Fibroblast of mammary gland (primary cell): ENCODE measurements at regions not wholly inside any gene's neighbourhood (a gene's known extent, or its start where the extent isn't known, plus 50 kb on each side); places are given as distances from the start of the nearest gene placed in this dataset.

Experiments used
- DNase-seq: peaks from one replicate; pipeline ENCODE4 v3.0.0-alpha.2; 2010; ENCODE audit warnings: low read depth
- H3K4me3 ChIP-seq: 2 replicates; pipeline ENCODE4 v1.5.1; 2011; ENCODE audit warnings: low read depth, mild to moderate bottlenecking, low read length, moderate library complexity; ENCODE audit not compliant: control insufficient read depth
- TF ChIP-seq, protein P1 (sequence below): conservative IDR thresholded peaks from 2 replicates; pipeline ENCODE4 v1.5.1; 2011; ENCODE audit warnings: low read depth, low read length, inconsistent platforms; ENCODE audit not compliant: control insufficient read depth, insufficient read depth

DNA sequence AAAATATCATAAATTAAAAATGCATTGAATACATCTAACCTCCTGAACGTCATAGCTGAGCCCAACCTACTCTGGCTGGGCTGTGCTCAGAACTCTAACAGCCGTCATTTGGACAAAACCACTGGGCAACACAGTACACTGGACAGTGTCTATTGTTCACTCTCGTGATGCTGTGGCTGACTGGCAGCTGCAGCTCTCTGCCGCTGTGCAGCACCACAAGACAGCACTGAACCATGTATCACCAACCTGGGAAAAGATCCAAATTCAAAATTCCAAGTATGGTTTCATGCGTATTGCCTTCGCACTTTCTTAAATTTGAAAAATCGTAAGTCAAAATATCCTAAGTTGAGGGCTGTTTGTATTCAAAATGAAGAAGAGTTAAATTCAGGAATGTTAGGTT lies 145.1 kb upstream of the CNTN4 start:
- TF ChIP-seq, protein P1, sequence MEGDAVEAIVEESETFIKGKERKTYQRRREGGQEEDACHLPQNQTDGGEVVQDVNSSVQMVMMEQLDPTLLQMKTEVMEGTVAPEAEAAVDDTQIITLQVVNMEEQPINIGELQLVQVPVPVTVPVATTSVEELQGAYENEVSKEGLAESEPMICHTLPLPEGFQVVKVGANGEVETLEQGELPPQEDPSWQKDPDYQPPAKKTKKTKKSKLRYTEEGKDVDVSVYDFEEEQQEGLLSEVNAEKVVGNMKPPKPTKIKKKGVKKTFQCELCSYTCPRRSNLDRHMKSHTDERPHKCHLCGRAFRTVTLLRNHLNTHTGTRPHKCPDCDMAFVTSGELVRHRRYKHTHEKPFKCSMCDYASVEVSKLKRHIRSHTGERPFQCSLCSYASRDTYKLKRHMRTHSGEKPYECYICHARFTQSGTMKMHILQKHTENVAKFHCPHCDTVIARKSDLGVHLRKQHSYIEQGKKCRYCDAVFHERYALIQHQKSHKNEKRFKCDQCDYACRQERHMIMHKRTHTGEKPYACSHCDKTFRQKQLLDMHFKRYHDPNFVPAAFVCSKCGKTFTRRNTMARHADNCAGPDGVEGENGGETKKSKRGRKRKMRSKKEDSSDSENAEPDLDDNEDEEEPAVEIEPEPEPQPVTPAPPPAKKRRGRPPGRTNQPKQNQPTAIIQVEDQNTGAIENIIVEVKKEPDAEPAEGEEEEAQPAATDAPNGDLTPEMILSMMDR = no peak
- H3K4me3 ChIP-seq = no peak overlapping the region
- DNase-seq = no peak

DNA sequence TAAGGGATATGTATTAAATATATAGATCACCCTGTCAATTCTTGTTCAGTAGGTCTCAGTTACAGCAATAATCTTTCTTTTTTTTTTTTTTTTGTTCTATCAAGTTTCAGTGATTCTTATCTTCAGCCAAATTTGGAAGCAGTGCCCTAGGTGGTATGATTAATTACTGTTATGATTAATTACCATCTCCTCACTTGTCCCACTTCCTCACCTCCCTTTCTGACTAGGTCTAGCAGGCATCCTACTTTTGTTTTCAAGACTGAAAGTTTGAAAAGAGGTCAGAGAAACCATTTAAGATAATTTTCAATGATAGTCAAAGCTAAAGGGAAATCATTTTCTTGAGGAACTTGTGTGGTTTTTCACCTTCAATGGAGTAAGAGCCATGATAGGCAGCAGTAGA lies 144.0 kb upstream of the CNTN4 start:
- no peak for DNase-seq
- no peak overlapping the region for H3K4me3 ChIP-seq
- TF ChIP-seq, protein P1 = no peak

DNA sequence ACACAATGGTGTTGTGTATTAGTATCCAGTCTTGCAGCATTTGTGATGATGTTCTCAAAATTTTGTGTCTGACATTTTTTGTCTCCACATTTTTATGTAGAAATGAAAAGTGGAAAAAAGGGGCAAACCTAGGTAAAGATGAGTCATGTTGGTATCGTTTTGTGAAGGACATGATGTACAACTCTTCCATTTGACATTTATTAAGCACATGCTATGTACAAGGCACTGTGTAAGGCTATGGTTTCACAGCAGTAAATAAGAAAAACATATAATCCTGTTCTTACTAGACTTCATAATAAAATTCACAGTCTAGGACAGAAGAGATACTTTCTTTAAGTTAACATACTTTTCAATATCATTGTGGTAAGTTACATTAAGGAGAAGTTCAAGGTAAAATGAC lies 143.5 kb upstream of the CNTN4 start:
- TF ChIP-seq, protein P1 = no peak
- no peak for DNase-seq
- H3K4me3 ChIP-seq = no peak overlapping the region

DNA sequence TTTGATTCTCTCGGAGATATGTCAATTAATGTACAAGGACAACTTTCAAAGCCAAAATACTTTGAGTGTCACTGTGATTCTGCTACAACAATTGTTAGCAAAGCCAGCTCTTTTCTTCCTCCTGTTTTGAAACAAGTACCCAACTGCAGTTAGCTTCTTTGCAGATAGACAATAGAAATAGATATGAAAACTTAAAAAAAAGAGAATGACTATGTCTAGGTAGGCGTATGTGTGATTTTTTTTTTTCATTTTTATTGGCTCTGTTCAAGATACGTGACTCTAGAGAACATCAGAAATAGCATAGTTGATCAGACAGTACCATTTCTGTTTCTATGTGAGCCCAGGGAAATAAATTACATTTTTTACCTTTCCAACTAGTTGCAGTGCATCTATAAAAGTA lies 142.9 kb upstream of the CNTN4 start:
- TF ChIP-seq, protein P1 = no peak
- no peak overlapping the region for H3K4me3 ChIP-seq
- DNase-seq = no peak

DNA sequence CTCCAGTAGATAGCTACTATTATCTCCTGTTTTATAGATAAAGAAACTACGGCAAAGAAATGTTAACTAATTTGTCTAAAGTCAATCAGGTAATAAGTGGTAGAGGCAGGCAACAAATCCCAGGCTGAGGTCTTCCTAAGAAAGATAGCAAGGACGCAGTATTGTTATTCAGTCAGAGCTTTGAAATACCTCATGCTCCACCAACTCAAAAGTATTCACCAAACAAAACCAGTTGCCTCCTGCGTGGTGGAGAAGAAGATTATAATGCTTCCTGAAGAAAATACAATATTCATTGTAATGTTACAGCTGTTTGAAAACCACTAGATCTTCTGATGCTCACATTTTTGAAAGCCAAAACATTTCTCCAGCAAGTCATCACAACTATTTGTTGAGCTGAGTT lies 138.2 kb upstream of the CNTN4 start:
- TF ChIP-seq, protein P1 = no peak
- no peak overlapping the region for H3K4me3 ChIP-seq
- no peak for DNase-seq

DNA sequence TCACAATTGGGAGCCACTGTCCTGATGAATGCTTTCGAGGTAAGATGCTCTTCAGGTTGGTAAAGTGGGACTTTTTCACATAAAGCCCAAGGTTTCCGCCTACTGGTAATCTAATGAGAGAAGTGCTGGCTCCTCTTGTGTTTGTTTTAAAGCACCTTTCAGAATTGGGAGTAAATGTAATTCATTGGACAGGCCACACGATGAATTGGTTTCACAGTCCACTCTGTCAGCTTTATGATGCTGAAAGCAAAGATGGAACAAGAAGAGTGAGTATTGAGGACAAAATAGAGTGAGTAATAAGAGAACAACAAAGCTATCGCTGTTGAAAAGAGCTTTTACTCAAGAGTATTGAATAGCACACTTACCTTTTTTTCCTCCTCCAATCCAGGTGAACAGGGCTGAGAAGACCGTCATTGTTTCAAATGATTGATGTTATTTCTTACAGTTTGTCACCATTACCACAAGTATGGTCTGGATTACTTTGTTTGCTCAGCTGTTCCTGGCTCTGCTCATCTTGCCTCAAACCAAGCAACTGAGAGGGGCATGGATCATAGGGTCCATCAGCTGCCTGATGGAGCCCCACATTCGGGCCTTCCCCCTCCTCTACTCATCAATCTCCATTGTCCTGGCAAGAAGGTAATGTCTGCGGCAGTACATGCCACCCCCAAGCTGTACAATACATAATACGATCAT lies 136.1 kb upstream of the CNTN4 start:
- H3K4me3 ChIP-seq = no peak overlapping the region
- TF ChIP-seq, protein P1 = no peak

DNA sequence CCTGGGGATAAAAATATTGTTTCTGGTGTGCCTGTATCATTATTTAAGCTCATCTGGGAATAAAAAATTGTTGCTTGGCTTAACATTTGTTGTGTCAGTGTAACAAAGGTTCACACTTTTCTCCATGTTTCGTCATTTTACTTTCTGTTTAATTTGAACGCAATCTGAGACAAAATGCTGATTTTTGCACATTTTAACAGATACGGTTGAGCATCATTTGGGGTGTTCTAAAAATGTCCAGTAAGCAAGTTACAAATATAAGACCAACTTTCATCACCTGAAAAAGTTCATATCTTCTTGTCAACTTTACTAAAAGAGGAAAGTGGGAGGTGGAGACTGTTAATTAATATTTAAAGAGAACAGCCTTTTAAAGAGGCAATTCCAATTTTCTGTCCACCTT lies 134.8 kb upstream of the CNTN4 start:
- DNase-seq = no peak
- no peak overlapping the region for H3K4me3 ChIP-seq
- TF ChIP-seq, protein P1 = no peak

More for the DNA sequence above, 136.1 kb upstream of the CNTN4 start:
- DNase-seq = no peak
